ENCODE measurements at regions not wholly inside any gene's neighbourhood (a gene's known extent, or its start where the extent isn't known, plus 50 kb on each side); places are given as distances from the start of the nearest gene placed in this dataset.

DNA sequence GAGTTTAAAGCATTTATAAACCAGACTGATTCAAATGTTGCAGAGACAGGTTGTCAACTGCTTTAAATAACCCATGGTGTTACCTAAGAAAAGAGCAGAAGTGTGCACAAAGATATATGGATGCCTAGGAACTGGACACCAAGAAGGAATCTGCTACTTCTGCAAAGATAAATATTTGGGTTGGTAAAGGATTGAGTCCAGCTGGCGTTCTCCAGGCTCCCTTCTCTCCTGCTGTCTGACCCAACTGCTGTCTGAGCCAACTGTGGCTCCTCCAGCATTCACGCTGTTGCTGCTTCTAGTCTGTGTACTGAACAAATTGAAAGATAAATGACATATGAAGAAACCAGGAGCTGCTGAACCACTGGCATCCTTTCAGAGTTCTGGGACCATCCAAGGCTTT, 1167.8 kb upstream of the PRKX start:
- no peak for DNase-seq (ENCODE audit: extremely low read depth, low read depth)
- TF ChIP-seq, protein P1, sequence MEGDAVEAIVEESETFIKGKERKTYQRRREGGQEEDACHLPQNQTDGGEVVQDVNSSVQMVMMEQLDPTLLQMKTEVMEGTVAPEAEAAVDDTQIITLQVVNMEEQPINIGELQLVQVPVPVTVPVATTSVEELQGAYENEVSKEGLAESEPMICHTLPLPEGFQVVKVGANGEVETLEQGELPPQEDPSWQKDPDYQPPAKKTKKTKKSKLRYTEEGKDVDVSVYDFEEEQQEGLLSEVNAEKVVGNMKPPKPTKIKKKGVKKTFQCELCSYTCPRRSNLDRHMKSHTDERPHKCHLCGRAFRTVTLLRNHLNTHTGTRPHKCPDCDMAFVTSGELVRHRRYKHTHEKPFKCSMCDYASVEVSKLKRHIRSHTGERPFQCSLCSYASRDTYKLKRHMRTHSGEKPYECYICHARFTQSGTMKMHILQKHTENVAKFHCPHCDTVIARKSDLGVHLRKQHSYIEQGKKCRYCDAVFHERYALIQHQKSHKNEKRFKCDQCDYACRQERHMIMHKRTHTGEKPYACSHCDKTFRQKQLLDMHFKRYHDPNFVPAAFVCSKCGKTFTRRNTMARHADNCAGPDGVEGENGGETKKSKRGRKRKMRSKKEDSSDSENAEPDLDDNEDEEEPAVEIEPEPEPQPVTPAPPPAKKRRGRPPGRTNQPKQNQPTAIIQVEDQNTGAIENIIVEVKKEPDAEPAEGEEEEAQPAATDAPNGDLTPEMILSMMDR (IDR thresholded peaks at IDR 0.05; ENCODE audit: low read depth, low read length), result no peak

DNA sequence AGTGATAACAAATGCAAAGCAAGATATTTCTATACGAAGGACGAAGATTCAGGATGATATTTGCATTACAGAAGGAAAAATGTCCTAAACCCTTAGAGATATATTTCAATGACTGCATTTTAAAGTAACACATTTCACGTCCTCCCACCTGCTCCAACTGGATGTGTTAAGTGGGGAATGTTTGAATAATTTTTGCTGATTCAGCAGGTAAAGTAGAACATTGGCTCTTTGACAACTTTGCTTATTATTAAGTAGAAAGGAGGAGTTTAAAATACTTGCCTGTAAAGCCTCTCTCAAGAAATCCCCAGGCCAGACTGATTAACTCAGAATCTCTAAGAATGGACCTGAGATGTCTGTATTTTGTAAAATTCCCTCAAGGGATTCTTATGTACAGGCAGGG, 1165.2 kb upstream of the PRKX start:
- TF ChIP-seq, protein P1 (IDR thresholded peaks at IDR 0.05; ENCODE audit: low read depth, low read length), result no peak
- DNase-seq (ENCODE audit: extremely low read depth, low read depth), result no peak

DNA sequence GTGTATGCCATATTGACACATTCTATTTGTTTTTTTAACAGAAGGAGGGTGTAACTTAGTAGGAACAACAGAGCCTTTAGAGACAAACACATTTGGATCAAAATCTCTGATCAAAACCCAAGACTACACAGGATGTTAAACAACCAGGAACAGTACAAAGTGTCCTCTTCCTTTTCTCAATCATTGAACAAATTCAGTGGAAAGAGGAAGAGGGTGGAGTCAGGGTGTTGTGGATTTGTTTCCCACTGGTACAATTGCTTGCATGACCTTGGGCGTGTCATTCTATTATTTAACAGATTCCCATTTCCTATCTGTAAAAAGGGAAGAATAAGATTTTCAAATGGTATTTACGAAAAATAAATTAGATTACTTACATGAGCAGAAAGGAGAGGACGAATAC, 1162.8 kb upstream of the PRKX start:
- TF ChIP-seq, protein P1 (IDR thresholded peaks at IDR 0.05; ENCODE audit: low read depth, low read length), result no peak
- DNase-seq (ENCODE audit: extremely low read depth, low read depth), result no peak

- TF ChIP-seq, protein P1 (IDR thresholded peaks at IDR 0.05; ENCODE audit: low read depth, low read length), result no peak
Observed at GRCh38 chrX:4851534-4851933, 1138.1 kb upstream of the PRKX start.

GRCh38 chrX:4850312-4850711, 1136.9 kb upstream of the PRKX start:
- TF ChIP-seq, protein P1 (IDR thresholded peaks at IDR 0.05; ENCODE audit: low read depth, low read length), result no peak
- no peak for DNase-seq (ENCODE audit: extremely low read depth, low read depth)

More at GRCh38 chrX:4851534-4851933, 1138.1 kb upstream of the PRKX start:
- DNase-seq (ENCODE audit: extremely low read depth, low read depth), result no peak

DNA sequence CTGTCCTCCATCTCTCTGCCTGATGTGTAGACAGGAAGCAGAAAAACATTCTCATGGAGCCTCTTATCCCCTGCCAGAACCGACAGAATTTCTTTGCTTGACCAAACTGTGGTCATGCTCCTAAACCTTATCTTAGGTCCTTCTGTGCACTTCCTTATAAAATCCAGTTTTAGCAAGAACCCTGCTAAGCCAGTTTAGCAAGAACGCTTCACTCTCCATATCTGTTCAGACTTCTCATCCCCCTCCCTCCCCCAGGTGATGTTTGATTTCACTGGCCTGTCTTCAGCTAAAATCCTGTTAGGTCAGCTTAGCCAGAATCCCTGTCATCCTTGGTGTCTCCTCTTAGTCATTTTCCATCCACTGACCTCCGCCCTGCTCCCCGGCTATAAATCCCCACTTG, 1130.9 kb upstream of the PRKX start:
- TF ChIP-seq, protein P1 (IDR thresholded peaks at IDR 0.05; ENCODE audit: low read depth, low read length), result no peak
- DNase-seq (ENCODE audit: extremely low read depth, low read depth), result no peak

DNA sequence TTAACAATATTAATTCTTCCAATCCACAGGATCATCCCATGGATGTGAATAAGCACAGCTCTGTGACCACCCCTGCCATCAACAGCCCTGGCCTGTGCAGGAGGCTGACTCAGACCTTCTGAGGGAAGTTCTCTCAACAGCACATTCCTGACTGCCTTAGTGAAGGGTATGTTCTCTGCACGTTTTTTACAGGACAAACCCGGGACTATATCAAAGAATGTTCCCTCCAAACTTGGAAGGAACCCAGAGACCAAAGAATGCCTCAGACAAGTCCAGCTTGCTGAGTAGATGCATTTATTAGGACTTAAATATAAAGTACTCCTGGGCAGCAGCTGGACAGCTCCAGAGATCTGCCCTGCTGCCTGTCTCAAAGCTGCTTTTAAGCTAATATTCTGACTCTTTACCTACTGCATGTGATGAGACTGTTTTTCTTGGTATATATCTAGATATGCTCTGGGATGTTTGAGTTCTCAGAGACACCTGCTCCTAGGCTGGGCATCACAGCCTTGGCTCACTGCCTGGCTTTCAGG, 1127.8 kb upstream of the PRKX start:
- TF ChIP-seq, protein P1 (IDR thresholded peaks at IDR 0.05; ENCODE audit: low read depth, low read length), result no peak
- DNase-seq (ENCODE audit: extremely low read depth, low read depth), result no peak

Data from AG09319 (cell line).